Hematopoietic multipotent progenitor cell (in vitro differentiated cells): ENCODE measurements at regions not wholly inside any gene's neighbourhood (a gene's known extent, or its start where the extent isn't known, plus 50 kb on each side); places are given as distances from the start of the nearest gene placed in this dataset.
"Not testable (repeated sequence)": the region's sequence is repeated elsewhere in the genome, so short reads cannot be mapped to it uniquely, and the experiment has no call there.

ENCODE experiments used
- DNase-seq, 3 donors: peaks; one replicate each; pipeline ENCODE4 v3.0.0-alpha.2; 2011 to 2015; ENCODE audit warnings: low read depth in 2 of 3, low spot score in 2 of 3

GRCh38 chr1:177435364-177435763, 264.6 kb downstream of the BRINP2 start:
- DNase-seq = no peak

DNA sequence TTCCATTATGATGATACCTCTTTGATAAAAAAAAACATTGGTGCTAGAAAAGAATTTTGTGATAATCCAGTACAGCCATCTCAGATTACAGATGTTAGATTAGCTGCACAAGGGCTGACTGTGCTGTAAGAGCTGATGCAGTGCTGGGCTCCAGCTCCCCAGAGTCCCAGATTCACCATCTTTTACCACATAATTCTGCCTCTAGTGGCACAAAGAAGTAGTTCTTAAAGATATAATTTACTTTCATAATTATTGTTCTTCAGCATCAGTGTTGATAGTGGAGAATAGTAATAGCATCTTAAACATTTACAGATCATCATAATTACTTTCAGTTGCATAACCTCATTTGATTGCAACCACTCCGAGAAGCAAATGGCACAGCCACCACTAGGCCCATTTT, 262.1 kb downstream of the BRINP2 start:
- DNase-seq = no peak

DNA sequence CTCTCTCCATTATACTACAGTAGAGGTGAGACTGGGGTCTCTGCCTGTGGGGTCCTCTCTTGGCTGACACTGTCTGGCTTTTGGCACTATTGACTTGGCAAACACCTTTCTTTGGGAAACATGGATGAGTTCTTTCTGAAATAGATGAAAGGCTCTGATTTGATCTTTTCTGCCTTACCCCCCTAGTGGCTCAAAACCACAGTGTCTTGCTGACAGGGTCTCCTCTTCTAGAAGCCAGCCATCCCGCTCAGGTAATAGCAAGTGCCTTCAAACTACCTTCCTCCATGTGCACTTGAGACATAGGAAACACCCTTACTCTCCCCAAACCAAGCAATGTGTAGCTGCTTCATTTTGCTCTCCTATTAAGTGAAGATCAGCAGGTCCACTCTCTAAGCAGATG, 260.4 kb downstream of the BRINP2 start:
- no peak for DNase-seq

GRCh38 chr1:177429234-177429633, 258.5 kb downstream of the BRINP2 start:
- no peak for DNase-seq

- DNase-seq = no peak
Measured at GRCh38 chr1:177427811-177428210, 257.1 kb downstream of the BRINP2 start.

- DNase-seq = no peak
Measured at GRCh38 chr1:177426497-177426896, 255.7 kb downstream of the BRINP2 start.

DNA sequence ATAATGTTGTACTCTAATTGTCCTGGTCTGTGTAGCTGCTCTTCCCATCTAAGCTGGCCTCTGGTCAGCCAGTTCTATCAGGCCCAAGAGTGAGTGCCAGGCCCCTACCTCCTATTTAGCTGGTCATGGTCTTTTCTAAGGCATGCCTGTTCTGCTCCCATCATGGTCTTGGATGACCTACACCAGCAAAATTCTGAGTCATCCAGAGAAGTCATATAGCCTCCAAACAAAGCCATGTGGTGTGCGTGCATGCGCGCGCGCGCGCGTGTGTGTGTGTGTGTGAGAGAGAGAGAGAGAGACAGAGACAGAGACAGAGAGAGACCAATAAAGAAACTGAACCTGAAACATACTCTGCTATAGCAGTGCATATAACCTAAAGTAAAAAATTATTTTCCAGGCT, 254.4 kb downstream of the BRINP2 start:
- no peak for DNase-seq

DNA sequence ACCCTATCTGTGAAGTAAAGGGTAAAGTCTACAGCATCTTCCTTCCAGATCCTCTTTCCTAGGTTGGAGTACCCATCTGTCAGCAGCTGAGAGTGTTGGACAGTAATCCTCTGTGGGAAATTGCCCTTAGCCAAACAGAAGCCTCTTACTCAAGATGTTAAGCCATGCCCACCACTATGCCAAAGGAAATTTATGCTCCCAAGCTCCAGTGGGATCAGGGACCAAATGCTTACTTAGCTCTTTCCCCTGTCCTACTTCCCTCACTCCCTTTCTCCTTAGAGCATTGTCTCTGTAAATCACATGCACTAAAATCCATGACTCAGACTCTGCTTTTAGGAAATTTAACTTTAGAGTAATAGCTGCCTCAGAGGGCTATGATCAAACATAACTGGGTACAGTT, 254.0 kb downstream of the BRINP2 start:
- DNase-seq = no peak

DNA sequence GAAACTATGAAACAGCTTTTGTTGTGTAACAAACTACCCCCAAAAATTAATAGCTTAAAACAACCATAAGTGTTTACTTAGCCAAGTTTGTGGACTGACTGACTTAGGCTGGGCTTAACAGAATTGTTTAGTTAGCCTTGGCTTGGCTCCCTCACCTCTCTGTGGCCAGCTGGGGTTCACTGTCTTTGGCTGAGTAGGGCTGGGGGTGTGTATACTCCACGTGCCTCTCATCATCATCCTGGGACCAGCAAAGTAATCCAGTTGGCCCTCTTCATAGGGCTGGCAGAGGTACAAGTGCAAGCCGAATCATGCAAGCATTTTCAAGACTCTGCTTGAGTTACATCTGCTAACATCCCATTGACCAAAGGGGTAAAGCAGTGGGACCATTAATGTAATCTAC, 252.3 kb downstream of the BRINP2 start:
- no peak for DNase-seq

DNA sequence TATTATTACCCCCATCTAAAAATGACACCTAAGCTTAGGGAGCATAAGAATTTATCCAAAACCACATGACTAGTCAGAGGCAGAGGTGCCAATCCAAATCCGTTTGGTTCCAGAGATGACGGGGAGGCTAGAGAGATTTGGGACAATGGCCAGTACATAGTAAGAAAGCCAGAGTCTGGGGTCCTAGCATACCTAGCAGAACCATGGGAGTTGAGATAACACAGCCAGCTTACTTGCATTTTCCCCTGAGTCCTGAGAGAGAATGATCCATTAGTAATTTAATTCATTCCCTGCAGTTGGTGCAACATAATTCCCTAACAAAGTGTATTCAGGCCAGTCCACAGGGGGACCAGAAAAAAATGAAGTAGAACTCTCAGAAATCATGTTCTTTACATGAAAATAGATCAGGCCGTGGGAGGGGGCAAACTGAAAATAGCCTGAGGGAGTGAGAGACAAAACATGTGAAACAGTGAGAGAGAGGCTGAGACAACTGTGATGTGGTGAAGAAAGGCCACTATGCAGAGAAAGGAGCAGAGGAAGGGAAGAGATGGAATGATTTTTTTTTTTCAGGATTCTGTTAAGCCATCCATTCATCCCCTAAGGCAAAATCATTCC, 243.3 kb downstream of the BRINP2 start:
- no peak for DNase-seq

- DNase-seq = no peak
Measured at GRCh38 chr1:177411381-177411780, 240.6 kb downstream of the BRINP2 start.

DNA sequence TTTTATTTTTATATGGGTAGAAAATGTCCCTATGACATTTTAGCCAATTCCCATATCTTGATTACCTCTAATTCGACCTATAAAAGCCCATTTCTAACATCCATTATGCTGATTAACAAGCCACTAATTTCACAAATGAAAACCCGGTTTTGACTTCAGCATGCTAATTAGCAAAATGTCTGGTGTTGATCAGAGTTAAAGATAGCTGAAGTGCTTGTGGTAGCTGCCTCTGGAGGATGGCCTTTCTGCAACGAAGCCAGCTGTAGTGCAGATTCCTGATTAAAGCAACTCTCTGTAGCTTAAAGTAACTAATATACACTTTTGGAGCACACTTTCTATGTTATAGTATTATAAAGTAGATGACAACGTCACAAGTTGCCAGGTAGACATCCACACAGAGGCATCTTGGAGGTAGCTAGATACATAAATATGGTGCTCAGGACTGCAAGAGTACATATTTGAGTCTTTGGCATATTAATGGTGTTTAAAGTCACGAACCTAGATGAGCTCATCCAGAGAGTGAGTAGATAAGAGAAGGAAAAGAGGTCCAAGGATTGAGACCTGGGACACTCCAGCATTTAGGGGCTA, 239.5 kb downstream of the BRINP2 start:
- DNase-seq = no peak

DNA sequence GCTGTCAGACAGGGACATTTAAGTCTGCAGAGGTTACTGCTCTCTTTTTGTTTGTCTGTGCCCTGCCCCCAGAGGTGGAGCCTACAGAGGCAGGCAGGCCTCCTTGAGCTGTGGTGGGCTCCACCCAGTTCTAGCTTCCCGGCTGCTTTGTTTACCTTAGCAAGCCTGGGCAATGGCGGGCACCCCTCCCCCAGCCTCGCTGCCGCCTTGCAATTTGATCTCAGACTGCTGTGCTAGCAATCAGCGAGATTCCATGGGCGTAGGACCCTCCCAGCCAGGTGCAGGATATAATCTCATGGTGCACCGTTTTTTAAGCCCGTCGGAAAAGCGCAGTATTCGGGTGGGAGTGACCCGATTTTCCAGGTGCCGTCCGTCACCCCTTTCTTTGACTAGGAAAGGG, 235.6 kb downstream of the BRINP2 start:
- DNase-seq = not testable (repeated sequence)

DNA sequence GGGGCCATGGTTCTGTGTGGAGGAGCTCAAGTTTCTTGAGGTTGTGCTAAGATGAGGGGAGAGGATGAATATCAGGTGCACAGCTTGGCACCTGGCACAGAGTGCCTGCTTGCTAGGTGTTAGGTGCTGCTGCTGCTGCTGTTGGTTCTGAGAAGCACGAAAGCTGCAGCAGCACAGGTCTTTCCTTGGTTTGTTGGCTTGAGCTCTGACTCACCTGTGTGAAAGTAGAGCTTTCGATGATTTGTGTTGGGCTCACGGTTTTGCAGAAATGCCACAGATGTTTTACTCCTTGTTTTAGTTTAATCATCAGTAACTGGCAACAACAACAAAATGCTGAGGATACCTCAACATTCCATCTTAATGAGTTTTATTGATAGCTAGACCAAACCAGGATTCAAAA, 221.6 kb downstream of the BRINP2 start:
- DNase-seq = no peak

DNA sequence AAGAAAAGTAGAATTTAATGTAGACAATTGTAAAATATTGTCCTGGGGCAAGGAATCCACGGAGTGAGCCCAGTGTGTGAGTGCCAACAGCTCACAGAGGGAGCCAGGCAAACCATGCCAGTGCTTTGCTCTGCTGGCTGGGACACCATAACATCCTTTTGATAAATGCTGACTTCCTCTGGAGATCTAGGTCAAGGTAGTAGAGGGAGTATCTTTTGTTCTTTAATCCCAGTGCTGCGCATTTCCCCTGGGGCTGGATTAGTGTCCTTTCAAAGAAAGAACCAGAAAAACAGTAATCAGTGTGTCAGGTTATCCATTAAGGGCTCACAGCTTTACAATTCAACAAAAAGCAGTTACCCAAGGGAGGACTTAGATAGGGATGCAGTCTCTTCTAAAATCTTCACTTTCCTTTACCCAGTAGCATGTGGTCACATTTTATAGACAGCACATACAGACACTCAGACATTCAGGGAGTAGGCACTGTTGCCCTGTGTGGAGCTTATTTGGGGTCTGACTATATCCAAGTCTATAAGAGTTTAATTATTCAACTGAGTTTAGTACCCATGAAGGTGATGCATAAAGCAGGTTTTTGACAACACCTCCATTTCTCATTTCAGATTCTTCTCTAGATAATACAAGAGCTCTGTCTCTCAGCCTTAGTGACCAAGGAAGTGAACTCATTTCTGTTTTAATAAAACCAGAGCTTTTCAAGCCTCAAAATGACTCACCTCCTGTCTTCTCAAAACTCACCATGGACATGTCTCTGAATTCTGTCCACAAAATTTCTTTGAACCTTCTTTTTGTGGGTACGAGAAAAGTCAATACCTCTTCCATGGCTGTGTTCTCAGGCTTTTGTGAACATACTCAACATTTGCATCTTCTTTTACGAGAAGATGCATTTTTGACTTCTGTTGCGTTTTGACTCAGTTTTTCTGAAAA, 215.3 kb downstream of the BRINP2 start:
- DNase-seq = no peak

DNA sequence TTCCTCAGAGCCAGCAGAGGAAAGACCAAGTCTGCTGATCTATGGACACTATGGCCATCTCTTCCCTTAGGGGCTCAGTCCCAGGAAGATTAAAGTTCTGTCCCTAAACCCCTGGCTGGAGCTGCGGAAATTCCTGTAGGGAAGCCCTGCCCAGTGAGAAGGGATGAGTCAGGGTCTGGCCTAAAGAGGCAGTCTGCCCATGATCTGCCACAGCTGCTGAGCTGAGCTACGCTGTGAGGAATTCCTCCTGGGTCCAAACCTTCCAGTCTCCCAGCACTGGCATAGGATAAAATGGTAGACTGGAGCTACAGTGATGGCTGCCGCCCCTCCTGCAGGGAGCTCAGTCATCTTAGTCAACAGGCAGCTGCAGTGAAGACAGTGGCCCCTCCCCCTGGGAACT, 213.7 kb downstream of the BRINP2 start:
- DNase-seq = no peak

DNA sequence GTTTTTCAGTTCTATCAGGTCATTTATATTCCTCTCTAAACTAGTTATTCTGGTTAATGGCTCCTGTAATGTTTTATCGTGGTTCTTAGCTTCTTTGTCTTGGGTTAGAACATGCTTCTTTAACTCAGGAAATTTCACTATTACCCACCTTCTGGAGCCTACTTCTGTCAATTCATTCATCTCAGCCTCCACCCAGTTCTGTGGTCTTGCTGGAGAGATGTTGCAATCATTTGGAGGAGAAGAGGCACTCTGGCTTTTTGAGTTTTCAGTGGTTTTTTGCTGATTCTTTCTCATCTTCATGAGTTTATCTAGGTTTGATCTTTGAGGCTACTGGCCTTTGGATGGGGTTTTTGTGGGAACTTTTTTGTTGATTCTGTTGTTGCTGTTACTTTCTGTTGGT, 213.0 kb downstream of the BRINP2 start:
- no peak for DNase-seq

- DNase-seq = no peak
Measured at GRCh38 chr1:177377866-177378265, 207.1 kb downstream of the BRINP2 start.

DNA sequence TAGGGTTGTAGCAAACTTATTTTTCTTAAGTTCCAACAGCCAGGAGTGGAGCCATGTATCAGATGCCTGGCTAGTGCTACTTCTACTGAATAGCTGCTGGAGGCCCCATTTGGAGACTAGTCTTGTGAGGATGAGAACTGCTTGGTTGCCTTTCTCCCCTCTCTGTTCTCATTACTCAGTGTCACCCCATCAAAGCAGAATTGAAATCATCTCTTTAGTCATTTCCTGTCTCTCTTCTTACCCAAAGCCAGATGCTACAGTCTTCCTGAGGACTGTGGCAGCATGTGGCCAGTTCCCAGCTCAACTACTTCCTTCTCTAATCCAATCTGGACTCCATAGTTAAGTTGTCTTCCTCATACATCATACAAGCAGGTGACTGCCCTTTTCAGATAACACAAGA, 197.5 kb downstream of the BRINP2 start:
- no peak for DNase-seq

GRCh38 chr1:177366091-177366490, 195.3 kb downstream of the BRINP2 start:
- DNase-seq = no peak

DNA sequence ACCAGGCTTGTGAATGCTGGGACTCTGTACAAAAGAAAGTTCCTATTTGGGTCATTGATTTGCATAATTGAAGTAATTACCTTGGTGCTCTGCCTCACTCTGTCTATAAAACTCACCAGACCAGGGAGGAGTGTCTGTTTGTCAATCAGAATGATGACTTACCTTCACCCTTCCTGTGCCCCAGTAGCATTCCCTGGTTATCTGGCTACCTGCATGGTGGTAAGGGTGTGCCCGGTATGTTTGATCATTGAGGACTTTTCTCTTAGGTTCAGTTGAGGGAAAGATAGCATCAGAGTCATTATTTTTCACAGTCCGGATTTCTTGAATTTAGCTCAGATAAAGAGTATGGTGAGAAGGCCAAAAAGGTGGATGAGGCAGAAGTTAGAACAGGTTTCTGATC, 190.0 kb downstream of the BRINP2 start:
- no peak for DNase-seq
